ENCODE measurements at regions not wholly inside any gene's neighbourhood (a gene's known extent, or its start where the extent isn't known, plus 50 kb on each side); places are given as distances from the start of the nearest gene placed in this dataset.

- Histone ChIP-seq H3K36me3 (ENCODE audit: control insufficient read depth, insufficient read depth, low read length) (no peaks in the 10 kb centered on the region), H3K4me3 (ENCODE audit: low read length) (no peak overlapping the region), H3K9me3 (ENCODE audit: control insufficient read depth, low read depth, low read length) (no peaks in the 10 kb centered on the region), H3K27ac (ENCODE audit: low read length) (no peak overlapping the region), H3K27me3 (ENCODE audit: control insufficient read depth, insufficient read depth, low read length) (no peaks in the 10 kb centered on the region), H3K4me1 (ENCODE audit: control insufficient read depth, insufficient read depth, low read length) (no peaks in the 10 kb centered on the region)
- no peak for DNase-seq
Observed at GRCh38 chr4:125262502-125262901, 52.3 kb upstream of the FAT4 start.

GRCh38 chr4:125262079-125262478 lies 52.7 kb upstream of the FAT4 start:
- Histone ChIP-seq H3K27ac (ENCODE audit: low read length) (no peak overlapping the region), H3K9me3 (ENCODE audit: control insufficient read depth, low read depth, low read length) (no peaks in the 10 kb centered on the region), H3K27me3 (ENCODE audit: control insufficient read depth, insufficient read depth, low read length) (no peaks in the 10 kb centered on the region), H3K4me3 (ENCODE audit: low read length) (no peak overlapping the region), H3K4me1 (ENCODE audit: control insufficient read depth, insufficient read depth, low read length) (no peaks in the 10 kb centered on the region), H3K36me3 (ENCODE audit: control insufficient read depth, insufficient read depth, low read length) (no peaks in the 10 kb centered on the region)
- no peak for DNase-seq
- WGBS (ENCODE audit: insufficient coverage, low lambda C conversion rate), result 40% methylated on average over 2 of the region's 2 CpGs

DNA sequence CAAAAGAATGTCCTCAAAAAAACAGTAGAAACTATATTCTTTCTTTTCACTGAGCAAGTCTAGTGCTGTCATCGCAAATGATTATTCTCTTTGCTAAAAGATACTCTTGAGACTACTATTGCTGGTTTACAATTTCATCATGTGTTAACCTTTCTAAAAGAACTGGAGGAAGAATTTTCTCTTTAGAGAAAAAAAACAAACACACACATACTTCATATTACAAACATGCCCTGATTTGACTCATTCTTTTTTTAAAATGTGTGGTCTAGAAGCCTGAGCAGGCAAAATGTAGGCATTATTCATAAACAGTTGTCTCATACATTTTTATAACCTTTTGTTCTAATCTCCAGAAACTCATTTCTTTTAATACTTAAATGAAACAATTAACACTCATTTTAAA lies 60.6 kb upstream of the FAT4 start:
- Histone ChIP-seq H3K27ac (ENCODE audit: low read length) (no peak overlapping the region), H3K4me3 (ENCODE audit: low read length) (no peak overlapping the region), H3K4me1 (ENCODE audit: control insufficient read depth, insufficient read depth, low read length) (no peaks in the 10 kb centered on the region), H3K36me3 (ENCODE audit: control insufficient read depth, insufficient read depth, low read length) (no peaks in the 10 kb centered on the region), H3K27me3 (ENCODE audit: control insufficient read depth, insufficient read depth, low read length) (no peaks in the 10 kb centered on the region), H3K9me3 (ENCODE audit: control insufficient read depth, low read depth, low read length) (no peaks in the 10 kb centered on the region)
- WGBS (ENCODE audit: insufficient coverage, low lambda C conversion rate), result 86% methylated on average over 1 of the region's 1 CpG
- DNase-seq, result no peak

DNA sequence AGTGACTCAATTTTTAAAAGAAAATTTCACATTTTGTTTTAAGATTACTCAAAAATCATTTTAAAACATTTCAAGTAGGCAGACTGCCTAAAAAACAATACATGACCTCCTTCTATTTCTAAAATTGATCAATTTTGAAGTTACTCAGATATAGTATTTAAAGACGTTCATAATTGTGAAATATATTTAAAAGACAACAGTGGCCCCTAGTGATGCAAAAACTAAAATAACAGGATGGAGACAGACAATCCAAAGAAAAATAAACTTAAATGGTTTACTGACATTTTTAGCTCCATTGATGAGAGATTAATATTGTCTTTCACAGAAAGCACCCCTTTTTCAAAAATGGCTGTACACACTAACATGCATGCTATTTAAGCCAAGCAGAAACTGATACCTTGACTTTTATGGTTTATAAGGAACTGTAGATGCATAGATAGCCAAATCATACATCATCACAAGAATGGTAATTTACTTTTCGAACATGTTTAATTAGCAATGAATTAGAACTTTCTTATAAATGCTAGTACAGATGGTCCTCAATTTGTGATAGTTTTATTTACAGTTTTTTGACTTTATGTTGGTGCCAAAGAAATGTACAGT lies 69.8 kb upstream of the FAT4 start:
- Histone ChIP-seq H3K4me3 (ENCODE audit: low read length) (no peak overlapping the region), H3K9me3 (ENCODE audit: control insufficient read depth, low read depth, low read length) (no peaks in the 10 kb centered on the region), H3K27me3 (ENCODE audit: control insufficient read depth, insufficient read depth, low read length) (no peaks in the 10 kb centered on the region), H3K4me1 (ENCODE audit: control insufficient read depth, insufficient read depth, low read length) (no peaks in the 10 kb centered on the region), H3K27ac (ENCODE audit: low read length) (no peak overlapping the region), H3K36me3 (ENCODE audit: control insufficient read depth, insufficient read depth, low read length) (no peaks in the 10 kb centered on the region)
- no peak for DNase-seq
- WGBS (ENCODE audit: insufficient coverage, low lambda C conversion rate), result 54% methylated on average over 2 of the region's 2 CpGs

- no peaks in the 10 kb centered on the region for H3K27me3 ChIP-seq (ENCODE audit: control insufficient read depth, insufficient read depth, low read length)
- 83% methylated on average over 1 of the region's 3 CpGs for WGBS (ENCODE audit: insufficient coverage, low lambda C conversion rate)
- no peak for DNase-seq
Observed at GRCh38 chr4:125243789-125244397, 70.9 kb upstream of the FAT4 start.

GRCh38 chr4:125235971-125236370 lies 78.8 kb upstream of the FAT4 start:
- Histone ChIP-seq H3K36me3 (ENCODE audit: control insufficient read depth, insufficient read depth, low read length) (no peaks in the 10 kb centered on the region), H3K4me3 (ENCODE audit: low read length) (no peak overlapping the region), H3K4me1 (ENCODE audit: control insufficient read depth, insufficient read depth, low read length) (no peaks in the 10 kb centered on the region), H3K9me3 (ENCODE audit: control insufficient read depth, low read depth, low read length) (no peaks in the 10 kb centered on the region), H3K27me3 (ENCODE audit: control insufficient read depth, insufficient read depth, low read length) (no peaks in the 10 kb centered on the region), H3K27ac (ENCODE audit: low read length) (no peak overlapping the region)
- DNase-seq, result no peak
- 60% methylated on average over 1 of the region's 4 CpGs for WGBS (ENCODE audit: insufficient coverage, low lambda C conversion rate)

More at GRCh38 chr4:125243789-125244397, 70.9 kb upstream of the FAT4 start:
- H3K4me1 ChIP-seq (ENCODE audit: control insufficient read depth, insufficient read depth, low read length), result no peaks in the 10 kb centered on the region
- H3K9me3 ChIP-seq (ENCODE audit: control insufficient read depth, low read depth, low read length), result no peaks in the 10 kb centered on the region
- H3K27ac ChIP-seq (ENCODE audit: low read length), result no peak overlapping the region
- no peaks in the 10 kb centered on the region for H3K36me3 ChIP-seq (ENCODE audit: control insufficient read depth, insufficient read depth, low read length)
- no peak overlapping the region for H3K4me3 ChIP-seq (ENCODE audit: low read length)

- WGBS (ENCODE audit: insufficient coverage, low lambda C conversion rate), result no CpG with 5 or more reads among the region's 1 CpG
- H3K4me1 ChIP-seq (ENCODE audit: control insufficient read depth, insufficient read depth, low read length), result no peaks in the 10 kb centered on the region
- peaks cover 4% of the 10 kb centered on the region for H3K9me3 ChIP-seq (ENCODE audit: control insufficient read depth, low read depth, low read length)
- no peaks in the 10 kb centered on the region for H3K36me3 ChIP-seq (ENCODE audit: control insufficient read depth, insufficient read depth, low read length)
- H3K4me3 ChIP-seq (ENCODE audit: low read length), result no peak overlapping the region
- no peak overlapping the region for H3K27ac ChIP-seq (ENCODE audit: low read length)
- H3K27me3 ChIP-seq (ENCODE audit: control insufficient read depth, insufficient read depth, low read length), result no peaks in the 10 kb centered on the region
- DNase-seq, result no peak
Observed at GRCh38 chr4:125231661-125232060, 83.1 kb upstream of the FAT4 start.

DNA sequence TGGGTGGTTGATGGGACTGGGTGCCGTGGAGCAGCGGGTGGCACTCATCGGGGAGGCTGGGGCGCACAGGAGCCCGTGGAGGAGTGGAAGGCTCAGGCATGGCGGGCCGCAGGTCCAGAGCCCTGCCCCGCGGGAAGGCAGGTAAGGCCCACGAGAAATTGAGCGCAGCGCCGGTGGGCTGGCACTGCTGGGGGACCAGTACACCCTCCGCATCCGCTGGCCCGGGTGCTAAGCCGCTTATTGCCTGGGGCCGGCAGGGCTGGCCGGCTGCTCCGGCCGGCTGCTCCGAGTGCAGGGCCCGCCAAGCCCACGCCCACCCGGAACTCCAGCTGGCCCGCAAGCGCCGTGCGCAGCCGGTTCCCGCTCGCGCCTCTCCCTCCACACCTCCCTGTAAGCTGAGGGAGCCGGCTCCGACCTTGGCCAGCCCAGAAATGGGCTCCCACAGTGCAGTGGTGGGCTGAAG lies 85.1 kb upstream of the FAT4 start:
- Histone ChIP-seq H3K36me3 (ENCODE audit: control insufficient read depth, insufficient read depth, low read length) (no peaks in the 10 kb centered on the region), H3K4me3 (ENCODE audit: low read length) (no peak overlapping the region), H3K9me3 (ENCODE audit: control insufficient read depth, low read depth, low read length) (peaks cover 4% of the 10 kb centered on the region), H3K27ac (ENCODE audit: low read length) (no peak overlapping the region), H3K27me3 (ENCODE audit: control insufficient read depth, insufficient read depth, low read length) (no peaks in the 10 kb centered on the region), H3K4me1 (ENCODE audit: control insufficient read depth, insufficient read depth, low read length) (no peaks in the 10 kb centered on the region)
- DNase-seq, result no peak
- whole genome bisulfite sequencing (ENCODE audit: insufficient coverage, low lambda C conversion rate), result no CpG with 5 or more reads among the region's 35 CpGs

DNA sequence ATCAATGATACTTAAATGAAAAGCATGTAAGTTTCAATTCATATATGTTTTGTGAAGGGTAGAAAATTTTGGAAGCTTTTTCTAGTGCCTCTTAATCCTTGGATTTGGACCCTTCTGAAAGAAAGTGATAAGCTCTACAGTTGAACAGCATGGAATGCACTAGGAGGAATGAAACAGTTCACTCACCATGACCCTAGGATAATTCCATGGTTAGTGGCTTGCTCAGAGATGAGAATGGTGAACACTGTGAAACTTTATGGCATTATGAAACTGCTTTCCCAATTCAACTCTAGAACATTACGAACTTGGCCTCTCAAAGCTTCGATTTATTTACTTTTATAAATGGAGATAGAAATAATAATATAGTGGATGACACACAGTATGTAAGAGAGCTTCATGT lies 88.9 kb upstream of the FAT4 start:
- H3K27me3 ChIP-seq (ENCODE audit: control insufficient read depth, insufficient read depth, low read length), result no peaks in the 10 kb centered on the region
- no peaks in the 10 kb centered on the region for H3K36me3 ChIP-seq (ENCODE audit: control insufficient read depth, insufficient read depth, low read length)
- WGBS (ENCODE audit: insufficient coverage, low lambda C conversion rate), result no CpG with 5 or more reads among the region's 2 CpGs
- no peak for DNase-seq
- H3K4me1 ChIP-seq (ENCODE audit: control insufficient read depth, insufficient read depth, low read length), result no peaks in the 10 kb centered on the region
- peaks cover 4% of the 10 kb centered on the region for H3K9me3 ChIP-seq (ENCODE audit: control insufficient read depth, low read depth, low read length)
- H3K27ac ChIP-seq (ENCODE audit: low read length), result no peak overlapping the region
- no peak overlapping the region for H3K4me3 ChIP-seq (ENCODE audit: low read length)

DNA sequence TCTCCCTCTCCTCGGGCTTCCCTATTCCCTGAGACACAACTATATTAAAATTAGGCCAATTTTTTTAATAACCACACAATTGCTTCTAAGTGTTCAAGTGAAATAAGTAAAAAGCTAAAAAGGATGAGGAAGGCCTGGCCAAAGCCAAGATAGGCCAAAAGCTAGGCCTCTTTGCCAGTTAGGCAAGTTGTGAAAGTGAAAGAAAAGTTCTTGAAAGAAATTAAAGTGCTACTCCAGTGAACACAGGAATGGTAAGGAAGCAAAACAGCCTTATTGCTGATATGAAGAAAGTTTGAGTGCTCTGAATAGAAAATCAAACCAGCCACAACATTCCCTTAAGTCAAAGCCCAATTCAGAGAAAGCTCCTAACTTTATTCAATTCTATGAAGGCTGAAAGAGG lies 114.2 kb upstream of the FAT4 start:
- Histone ChIP-seq H3K4me1 (ENCODE audit: control insufficient read depth, insufficient read depth, low read length) (no peaks in the 10 kb centered on the region), H3K27ac (ENCODE audit: low read length) (no peak overlapping the region), H3K4me3 (ENCODE audit: low read length) (no peak overlapping the region), H3K36me3 (ENCODE audit: control insufficient read depth, insufficient read depth, low read length) (no peaks in the 10 kb centered on the region), H3K27me3 (ENCODE audit: control insufficient read depth, insufficient read depth, low read length) (no peaks in the 10 kb centered on the region), H3K9me3 (ENCODE audit: control insufficient read depth, low read depth, low read length) (no peaks in the 10 kb centered on the region)
- no peak for DNase-seq
- WGBS (ENCODE audit: insufficient coverage, low lambda C conversion rate), result 60% methylated on average over 1 of the region's 1 CpG

DNA sequence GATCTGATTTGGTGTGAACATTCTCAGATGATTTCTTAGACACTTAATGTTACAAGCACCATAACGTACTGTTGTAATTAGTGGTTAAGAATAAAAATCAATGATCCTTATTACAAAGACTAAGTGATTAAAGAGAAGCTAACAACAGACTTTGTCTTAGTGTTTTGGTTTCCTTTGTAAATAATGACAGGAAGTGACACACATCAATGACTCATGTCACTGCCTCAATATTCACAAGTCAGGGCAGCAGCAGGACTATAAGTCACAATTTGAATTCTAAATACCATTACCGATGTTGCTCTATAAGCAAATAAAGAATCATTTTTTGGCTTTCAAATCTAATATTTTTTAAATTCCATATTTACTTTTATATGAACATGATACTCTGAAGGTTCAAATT lies 115.8 kb upstream of the FAT4 start:
- Histone ChIP-seq H3K27me3 (ENCODE audit: control insufficient read depth, insufficient read depth, low read length) (no peaks in the 10 kb centered on the region), H3K4me3 (ENCODE audit: low read length) (no peak overlapping the region), H3K9me3 (ENCODE audit: control insufficient read depth, low read depth, low read length) (no peaks in the 10 kb centered on the region), H3K4me1 (ENCODE audit: control insufficient read depth, insufficient read depth, low read length) (no peaks in the 10 kb centered on the region), H3K27ac (ENCODE audit: low read length) (no peak overlapping the region), H3K36me3 (ENCODE audit: control insufficient read depth, insufficient read depth, low read length) (no peaks in the 10 kb centered on the region)
- DNase-seq, result no peak
- WGBS (ENCODE audit: insufficient coverage, low lambda C conversion rate), result 67% methylated on average over 1 of the region's 2 CpGs

Data from large intestine (tissue), 3 donors.